ENCODE measurements at regions not wholly inside any gene's neighbourhood (a gene's known extent, or its start where the extent isn't known, plus 50 kb on each side); places are given as distances from the start of the nearest gene placed in this dataset.

GRCh38 chr14:65331652-65332051 lies 80.9 kb upstream of the FUT8 start:
- DNase-seq: no peak
- in situ Hi-C loops (cut with HindIII; ENCODE audit: low pct_ligation_motif_present, low pct_unique_long_range_greater_than_20kb, low sequenced_read_pairs): no loop called here

- in situ Hi-C loops (cut with HindIII; ENCODE audit: low pct_ligation_motif_present, low pct_unique_long_range_greater_than_20kb, low sequenced_read_pairs): no loop called here
- no peak for DNase-seq
These were observed 80.2 kb upstream of the FUT8 start for GRCh38 chr14:65332141-65332871.

- no peak for DNase-seq
- in situ Hi-C loops (cut with HindIII; ENCODE audit: low pct_ligation_motif_present, low pct_unique_long_range_greater_than_20kb, low sequenced_read_pairs): no loop called here
These were observed 78.4 kb upstream of the FUT8 start for GRCh38 chr14:65333943-65334687.

GRCh38 chr14:65334765-65335410 lies 77.6 kb upstream of the FUT8 start:
- no peak for DNase-seq
- in situ Hi-C loops (cut with HindIII; ENCODE audit: low pct_ligation_motif_present, low pct_unique_long_range_greater_than_20kb, low sequenced_read_pairs): no loop called here

- DNase-seq: no peak
- in situ Hi-C loops (cut with HindIII; ENCODE audit: low pct_ligation_motif_present, low pct_unique_long_range_greater_than_20kb, low sequenced_read_pairs): no loop called here
These were observed 77.1 kb upstream of the FUT8 start for GRCh38 chr14:65335411-65335947.

GRCh38 chr14:65336191-65336591 lies 76.3 kb upstream of the FUT8 start:
- no peak for DNase-seq
- in situ Hi-C loops (cut with HindIII; ENCODE audit: low pct_ligation_motif_present, low pct_unique_long_range_greater_than_20kb, low sequenced_read_pairs): no loop called here

GRCh38 chr14:65339866-65340265 lies 72.7 kb upstream of the FUT8 start:
- in situ Hi-C loops (cut with HindIII; ENCODE audit: low pct_ligation_motif_present, low pct_unique_long_range_greater_than_20kb, low sequenced_read_pairs): no loop called here
- DNase-seq: no peak

- no peak for DNase-seq
- in situ Hi-C loops (cut with HindIII; ENCODE audit: low pct_ligation_motif_present, low pct_unique_long_range_greater_than_20kb, low sequenced_read_pairs): no loop called here
These were observed 68.5 kb upstream of the FUT8 start for GRCh38 chr14:65344011-65344410.

GRCh38 chr14:65345266-65345665 lies 67.3 kb upstream of the FUT8 start:
- DNase-seq: no peak
- in situ Hi-C loops (cut with HindIII; ENCODE audit: low pct_ligation_motif_present, low pct_unique_long_range_greater_than_20kb, low sequenced_read_pairs): no loop called here

GRCh38 chr14:65346474-65346873 lies 66.1 kb upstream of the FUT8 start:
- DNase-seq: no peak
- in situ Hi-C loops (cut with HindIII; ENCODE audit: low pct_ligation_motif_present, low pct_unique_long_range_greater_than_20kb, low sequenced_read_pairs): no loop called here

GRCh38 chr14:65346895-65347294 lies 65.6 kb upstream of the FUT8 start:
- no peak for DNase-seq
- in situ Hi-C loops (cut with HindIII; ENCODE audit: low pct_ligation_motif_present, low pct_unique_long_range_greater_than_20kb, low sequenced_read_pairs): no loop called here

GRCh38 chr14:65348137-65348536 lies 64.4 kb upstream of the FUT8 start:
- in situ Hi-C loops (cut with HindIII; ENCODE audit: low pct_ligation_motif_present, low pct_unique_long_range_greater_than_20kb, low sequenced_read_pairs): no loop called here
- no peak for DNase-seq

- in situ Hi-C loops (cut with HindIII; ENCODE audit: low pct_ligation_motif_present, low pct_unique_long_range_greater_than_20kb, low sequenced_read_pairs): no loop called here
- no peak for DNase-seq
These were observed 63.4 kb upstream of the FUT8 start for GRCh38 chr14:65349100-65349499.

- DNase-seq: no peak
- in situ Hi-C loops (cut with HindIII; ENCODE audit: low pct_ligation_motif_present, low pct_unique_long_range_greater_than_20kb, low sequenced_read_pairs): no loop called here
These were observed 60.9 kb upstream of the FUT8 start for GRCh38 chr14:65351493-65352194.

GRCh38 chr14:65352964-65353530 lies 59.5 kb upstream of the FUT8 start:
- in situ Hi-C loops (cut with HindIII; ENCODE audit: low pct_ligation_motif_present, low pct_unique_long_range_greater_than_20kb, low sequenced_read_pairs): no loop called here
- peak; percentile 56 for DNase-seq

GRCh38 chr14:65354131-65354530 lies 58.4 kb upstream of the FUT8 start:
- no peak for DNase-seq
- in situ Hi-C loops (cut with HindIII; ENCODE audit: low pct_ligation_motif_present, low pct_unique_long_range_greater_than_20kb, low sequenced_read_pairs): no loop called here

GRCh38 chr14:65354715-65355114 lies 57.8 kb upstream of the FUT8 start:
- no peak for DNase-seq
- in situ Hi-C loops (cut with HindIII; ENCODE audit: low pct_ligation_motif_present, low pct_unique_long_range_greater_than_20kb, low sequenced_read_pairs): no loop called here

GRCh38 chr14:65356327-65356836 lies 56.1 kb upstream of the FUT8 start:
- in situ Hi-C loops (cut with HindIII; ENCODE audit: low pct_ligation_motif_present, low pct_unique_long_range_greater_than_20kb, low sequenced_read_pairs): no loop called here

More at GRCh38 chr14:65356327-65356836, 56.1 kb upstream of the FUT8 start:
- peak; percentile 43 for DNase-seq

All from ACHN (cell line).